GM19238 (cell line): ENCODE measurements at regions not wholly inside any gene's neighbourhood (a gene's known extent, or its start where the extent isn't known, plus 50 kb on each side); places are given as distances from the start of the nearest gene placed in this dataset.

Source experiments
- DNase-seq: peaks from one replicate; pipeline ENCODE4 v3.0.0; 2011; ENCODE audit warnings: low spot score; ENCODE audit not compliant: insufficient read length

DNA sequence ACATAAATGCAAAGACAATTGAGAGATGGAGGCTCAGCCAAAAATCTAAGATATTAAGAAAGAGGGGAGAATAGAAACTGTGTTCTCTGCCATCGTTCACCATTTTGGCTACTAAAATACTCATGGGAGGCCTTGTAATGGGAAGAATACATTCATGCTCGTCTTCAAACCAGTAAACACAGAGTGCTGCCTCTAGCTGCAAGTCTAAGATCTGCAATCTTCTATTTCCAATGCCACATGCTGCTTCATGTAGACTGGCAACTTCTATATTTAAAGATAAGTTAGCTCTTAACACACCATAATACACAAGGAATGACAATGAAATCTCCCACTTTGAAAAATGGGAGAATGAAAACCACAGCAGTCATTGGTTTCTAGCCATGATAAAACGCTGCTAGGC, 387.3 kb downstream of the HS3ST3B1 start:
- no peak for DNase-seq

GRCh38 chr17:14672830-14673229, 371.9 kb downstream of the HS3ST3B1 start:
- no peak for DNase-seq

GRCh38 chr17:14670861-14671260, 370.0 kb downstream of the HS3ST3B1 start:
- no peak for DNase-seq

DNA sequence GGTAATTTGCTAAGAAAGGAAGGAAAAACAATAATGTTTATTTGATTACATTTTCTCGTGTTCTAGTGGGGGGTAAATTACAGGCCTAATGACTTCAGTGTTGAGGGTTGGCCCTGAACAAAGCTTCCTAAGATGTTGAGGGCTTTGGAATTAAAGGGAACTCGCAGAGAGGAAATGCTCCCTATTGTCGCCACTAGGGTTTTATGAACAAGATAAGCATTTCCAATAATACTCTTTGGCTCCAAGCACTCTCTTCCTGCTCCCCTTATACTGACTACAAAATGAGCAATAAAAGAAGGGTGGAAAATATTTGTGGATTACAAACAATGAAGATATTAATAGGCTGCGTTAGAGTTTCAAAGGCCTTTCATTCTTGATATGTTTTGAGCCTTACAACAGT, 363.6 kb downstream of the HS3ST3B1 start:
- DNase-seq: no peak

GRCh38 chr17:14641117-14641516, 340.2 kb downstream of the HS3ST3B1 start:
- no peak for DNase-seq

DNA sequence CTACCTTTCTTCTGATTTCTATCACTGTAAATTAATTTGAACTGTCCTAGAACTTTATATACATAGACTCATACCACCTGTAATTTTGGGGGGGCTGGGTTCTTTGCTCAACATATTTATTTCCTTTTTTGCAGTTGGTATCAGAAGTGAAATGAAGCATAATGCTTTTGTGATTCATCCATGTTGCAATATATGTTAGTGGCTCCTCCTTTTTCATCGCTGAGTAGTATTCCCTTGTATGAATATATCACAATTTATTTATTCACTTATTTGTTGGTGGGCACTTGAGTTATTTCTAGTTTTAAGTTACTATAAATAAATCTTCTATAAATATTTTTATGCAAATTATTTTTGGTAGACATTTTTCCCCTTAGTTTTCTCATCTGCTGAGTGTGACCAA, 336.4 kb downstream of the HS3ST3B1 start:
- DNase-seq: no peak

DNA sequence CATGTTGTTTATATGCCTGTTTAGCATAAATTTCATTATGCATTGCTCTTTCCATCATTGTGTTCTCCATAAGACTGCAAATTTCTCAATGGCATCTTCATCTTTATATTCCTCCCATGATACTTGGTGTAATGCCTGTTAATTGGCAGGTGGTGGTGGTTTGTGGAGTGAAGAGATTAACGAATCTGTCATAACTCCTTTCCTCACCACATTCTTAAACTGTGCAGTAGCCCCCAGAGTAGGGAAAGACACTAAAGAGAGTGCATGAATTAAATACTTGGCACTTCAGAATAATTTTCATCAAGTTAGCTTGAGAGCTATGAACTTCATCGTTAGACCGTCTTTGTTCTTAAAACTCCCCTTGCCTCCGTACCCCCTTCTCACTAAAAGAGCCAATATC, 329.7 kb downstream of the HS3ST3B1 start:
- no peak for DNase-seq

- DNase-seq: no peak
These were observed 329.2 kb downstream of the HS3ST3B1 start for GRCh38 chr17:14630046-14630445.

- DNase-seq: no peak
These were observed 321.8 kb downstream of the HS3ST3B1 start for GRCh38 chr17:14622615-14623101.

GRCh38 chr17:14621826-14622614, 321.1 kb downstream of the HS3ST3B1 start:
- DNase-seq: no peak

- no peak for DNase-seq
These were observed 318.9 kb downstream of the HS3ST3B1 start for GRCh38 chr17:14619821-14620220.

GRCh38 chr17:14616528-14616927, 315.6 kb downstream of the HS3ST3B1 start:
- DNase-seq: no peak

- DNase-seq: no peak
These were observed 304.4 kb downstream of the HS3ST3B1 start for GRCh38 chr17:14605267-14605599.

GRCh38 chr17:14604591-14605266, 303.8 kb downstream of the HS3ST3B1 start:
- no peak for DNase-seq

GRCh38 chr17:14596224-14596623, 295.3 kb downstream of the HS3ST3B1 start:
- no peak for DNase-seq

DNA sequence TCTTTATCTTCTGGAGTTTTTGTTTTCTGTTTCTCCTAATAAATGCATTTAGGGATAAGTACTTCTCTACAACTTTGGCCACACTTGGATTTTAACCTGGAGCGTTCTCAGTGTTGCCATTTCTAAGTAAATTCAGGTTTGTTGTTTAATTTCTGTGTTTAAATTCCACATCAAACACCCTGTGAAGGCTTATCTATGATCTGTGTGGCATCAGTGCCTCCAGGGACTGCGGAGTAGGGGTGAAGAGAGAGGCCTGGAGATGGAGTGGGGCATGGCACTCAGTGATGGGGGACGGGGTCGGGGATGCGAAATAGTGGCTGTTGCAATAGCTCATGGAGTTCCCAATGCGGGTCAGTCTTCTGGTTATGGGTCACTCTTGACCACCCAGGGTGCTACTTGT, 294.8 kb downstream of the HS3ST3B1 start:
- DNase-seq: no peak

DNA sequence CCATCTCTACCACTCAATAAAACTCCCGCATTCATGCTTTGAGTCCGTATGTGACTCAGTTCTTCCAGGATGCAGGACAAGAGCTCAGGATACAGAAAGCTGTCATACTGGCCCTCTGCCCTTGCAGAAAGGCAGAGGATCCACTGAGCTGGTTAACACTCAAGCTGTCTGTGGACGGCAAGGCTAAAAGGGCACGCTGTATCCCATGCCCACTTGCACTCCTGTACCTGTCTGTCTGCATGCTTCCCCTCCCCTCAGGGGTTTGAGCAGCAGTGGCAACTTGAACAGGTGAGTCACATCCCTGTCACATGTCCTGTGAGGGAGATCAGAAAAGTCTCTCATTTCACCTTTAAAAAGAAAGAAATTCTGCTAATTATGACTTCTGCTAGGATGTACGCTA, 293.8 kb downstream of the HS3ST3B1 start:
- DNase-seq: no peak

DNA sequence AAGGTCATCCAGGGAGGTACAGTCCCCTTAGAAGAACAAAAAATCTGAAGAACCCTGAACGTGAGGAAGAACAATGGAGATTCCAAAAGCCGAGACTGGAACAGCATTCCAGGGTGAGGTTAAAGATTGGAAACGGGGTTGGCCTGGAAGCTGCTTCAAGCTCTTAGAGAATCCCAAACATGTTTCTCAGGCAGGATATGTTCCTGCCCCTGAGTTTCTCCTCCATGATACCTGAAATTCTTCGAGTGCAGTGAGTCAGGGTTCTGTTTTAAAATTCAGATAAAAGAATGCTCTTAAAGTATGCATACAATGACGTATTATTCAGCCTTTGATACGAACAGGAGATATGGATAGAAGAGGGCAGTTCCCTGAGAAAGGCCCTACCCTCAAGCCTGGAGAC, 293.1 kb downstream of the HS3ST3B1 start:
- DNase-seq: no peak

DNA sequence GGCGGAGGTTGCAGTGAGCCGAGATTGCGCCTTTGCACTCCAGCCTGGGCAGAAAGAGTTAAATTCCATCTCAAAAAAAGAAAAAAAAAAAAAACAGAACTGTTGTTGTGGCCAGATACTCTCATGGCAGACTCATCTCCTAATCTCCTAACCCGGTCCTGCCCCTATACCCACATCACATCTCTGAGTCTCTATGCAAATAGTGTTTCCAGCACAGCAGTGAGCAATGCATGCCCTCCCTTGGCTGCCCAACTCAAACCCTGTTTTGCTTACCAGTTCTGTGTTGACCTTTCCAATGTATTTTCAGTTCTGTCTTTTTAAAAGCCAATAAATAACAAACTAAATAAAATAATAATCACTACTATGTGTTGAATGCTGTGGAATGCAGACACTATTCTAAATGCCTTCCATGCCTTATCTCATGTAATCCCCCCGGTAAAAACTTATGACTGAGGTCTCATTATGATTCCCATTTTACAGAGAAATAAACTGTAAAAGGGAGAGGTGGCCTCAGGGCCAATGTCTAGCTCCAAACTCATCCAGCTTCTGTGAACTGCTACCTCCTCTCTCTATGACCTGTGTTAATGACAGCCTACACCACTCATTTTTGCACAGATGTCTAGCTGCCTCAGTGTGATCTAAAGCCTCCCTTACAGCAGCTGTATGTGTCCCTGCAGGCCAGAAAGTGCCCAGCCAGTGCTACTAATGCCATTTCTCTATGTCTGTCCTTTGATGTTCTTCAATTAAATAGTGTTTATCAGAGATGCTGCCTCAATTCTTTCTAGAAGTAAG, 289.8 kb downstream of the HS3ST3B1 start:
- no peak for DNase-seq

DNA sequence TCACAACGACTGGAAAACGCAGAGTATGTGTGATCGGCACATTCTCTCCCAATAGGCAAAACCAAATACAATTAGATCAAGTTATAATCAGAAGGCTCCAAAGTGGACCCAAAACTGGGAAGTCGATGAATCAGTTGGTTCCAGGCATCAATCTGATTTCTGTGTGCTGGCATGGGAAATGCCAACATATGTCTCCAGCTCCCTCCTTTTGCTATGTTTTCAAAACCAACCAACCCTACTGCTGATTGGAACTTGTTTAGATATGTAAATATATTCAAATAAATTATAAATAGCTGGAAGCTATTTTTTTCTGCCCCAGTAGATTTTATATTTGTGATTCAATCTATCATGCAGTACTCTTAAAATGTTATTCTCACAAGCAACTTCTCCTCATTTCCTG, 284.2 kb downstream of the HS3ST3B1 start:
- no peak for DNase-seq

- no peak for DNase-seq
These were observed 282.1 kb downstream of the HS3ST3B1 start for GRCh38 chr17:14582996-14583395.

DNA sequence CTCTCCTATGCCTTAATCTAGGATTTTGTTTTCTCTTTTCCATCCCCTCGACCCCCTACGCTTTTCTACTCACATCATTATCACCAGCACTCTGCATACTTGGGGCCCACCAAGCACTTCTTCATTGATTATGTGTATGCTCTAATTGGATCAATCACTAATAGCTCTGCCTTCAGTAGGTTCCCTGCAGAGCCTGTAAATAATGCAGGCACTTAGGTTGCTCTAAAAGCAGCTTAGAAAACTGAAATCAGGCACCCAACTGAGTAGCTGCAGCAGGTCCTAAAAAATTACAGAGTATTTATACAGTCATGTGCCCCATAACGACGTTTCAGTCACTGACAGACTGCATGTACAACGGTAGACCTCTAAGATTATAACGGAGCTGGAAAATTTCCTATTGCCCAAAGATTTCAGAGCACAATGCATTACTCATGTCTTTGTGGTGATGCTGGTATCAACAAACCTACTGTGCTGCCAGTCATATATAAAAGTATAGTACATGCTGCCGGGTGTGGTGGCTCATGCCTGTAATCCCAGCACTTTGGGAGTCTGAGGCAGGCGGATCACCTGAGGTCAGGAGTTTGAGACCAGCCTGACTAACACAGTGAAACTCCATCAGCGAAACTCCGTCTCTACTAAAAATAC, 280.4 kb downstream of the HS3ST3B1 start:
- DNase-seq: no peak
